ENCODE measurements at regions not wholly inside any gene's neighbourhood (a gene's known extent, or its start where the extent isn't known, plus 50 kb on each side); places are given as distances from the start of the nearest gene placed in this dataset.

DNA sequence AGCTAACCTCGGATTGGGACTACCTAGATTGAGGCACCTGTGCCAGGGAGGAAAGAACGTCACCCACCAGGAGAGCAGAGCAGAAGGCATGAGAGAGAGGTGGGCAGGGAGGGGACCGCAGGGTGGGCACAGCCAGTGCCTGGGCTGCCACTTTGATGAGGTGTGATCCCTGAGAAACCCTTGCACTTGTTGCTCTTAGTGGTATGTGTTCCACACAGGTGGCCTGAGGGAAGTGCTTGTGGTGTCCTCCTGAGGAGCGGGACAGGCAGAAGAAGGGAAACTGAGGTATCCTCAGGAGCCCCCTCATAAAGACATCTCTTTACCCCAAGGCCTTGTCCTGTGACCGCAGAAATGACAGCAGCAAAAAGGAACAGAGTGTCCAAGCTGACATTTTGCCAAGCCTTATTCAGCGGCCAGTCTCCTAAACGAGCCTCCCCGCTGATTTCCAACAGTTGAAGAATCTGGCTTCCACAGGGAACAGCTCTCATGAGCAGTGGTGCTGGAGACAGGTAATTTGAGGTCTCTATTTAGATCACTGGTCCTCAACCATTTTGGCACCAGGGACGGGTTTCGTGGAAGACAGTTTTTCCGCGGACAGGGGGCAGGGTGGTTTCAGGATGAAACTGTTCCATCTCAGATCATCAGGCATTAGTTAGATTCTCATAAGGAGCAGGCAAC is 82.4 kb downstream of the FOXD1 start:
- FAIRE-seq = no peak
- no peak for TF ChIP-seq POLR2AphosphoS5 (IDR thresholded peaks at IDR 0.05; ENCODE audit: low read depth, low read length)
- no peak for DNase-seq (ENCODE audit: insufficient read length, low spot score)

DNA sequence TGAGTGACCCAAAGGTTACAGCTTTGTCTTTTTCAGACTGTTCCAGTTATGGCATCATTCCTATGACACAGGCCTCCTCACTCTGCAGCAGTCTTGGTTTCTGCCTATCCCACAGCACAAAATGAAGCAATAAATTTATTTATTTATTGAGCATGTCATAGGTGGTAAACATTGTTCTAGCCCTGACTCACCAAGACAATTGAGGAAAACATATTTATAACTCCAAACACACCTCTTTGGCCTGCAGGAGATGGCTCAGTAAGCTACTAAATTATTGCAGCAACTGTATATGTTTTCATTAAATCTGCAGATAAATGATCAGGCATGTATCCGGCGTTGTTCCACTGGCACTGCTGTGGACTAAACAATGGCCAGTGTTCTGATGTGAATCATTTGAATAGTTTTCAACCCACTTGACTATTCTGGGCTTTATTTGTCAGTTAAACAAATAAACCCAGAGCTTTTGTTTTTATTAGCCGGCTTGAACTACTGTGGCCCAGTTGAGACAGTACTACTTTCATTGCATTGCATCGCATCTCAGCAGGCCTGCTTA is 83.2 kb downstream of the FOXD1 start:
- FAIRE-seq (no peak), DNase-seq (ENCODE audit: insufficient read length, low spot score) (no peak)
- TF ChIP-seq POLR2AphosphoS5 (IDR thresholded peaks at IDR 0.05; ENCODE audit: low read depth, low read length) (no peak), TAF1 (IDR thresholded peaks at IDR 0.05; ENCODE audit: low read depth, low read length) (no peak), POLR2A (IDR thresholded peaks at IDR 0.05; ENCODE audit: low read depth, low read length) (no peak), SPI1 (IDR thresholded peaks at IDR 0.05; ENCODE audit: low read depth, low read length) (no peak), POU2F2 (IDR thresholded peaks at IDR 0.05; ENCODE audit: low read depth, low read length) (no peak), PAX5 (IDR thresholded peaks at IDR 0.05; ENCODE audit: insufficient read depth, low read length, severe bottlenecking) (no peak)

DNA sequence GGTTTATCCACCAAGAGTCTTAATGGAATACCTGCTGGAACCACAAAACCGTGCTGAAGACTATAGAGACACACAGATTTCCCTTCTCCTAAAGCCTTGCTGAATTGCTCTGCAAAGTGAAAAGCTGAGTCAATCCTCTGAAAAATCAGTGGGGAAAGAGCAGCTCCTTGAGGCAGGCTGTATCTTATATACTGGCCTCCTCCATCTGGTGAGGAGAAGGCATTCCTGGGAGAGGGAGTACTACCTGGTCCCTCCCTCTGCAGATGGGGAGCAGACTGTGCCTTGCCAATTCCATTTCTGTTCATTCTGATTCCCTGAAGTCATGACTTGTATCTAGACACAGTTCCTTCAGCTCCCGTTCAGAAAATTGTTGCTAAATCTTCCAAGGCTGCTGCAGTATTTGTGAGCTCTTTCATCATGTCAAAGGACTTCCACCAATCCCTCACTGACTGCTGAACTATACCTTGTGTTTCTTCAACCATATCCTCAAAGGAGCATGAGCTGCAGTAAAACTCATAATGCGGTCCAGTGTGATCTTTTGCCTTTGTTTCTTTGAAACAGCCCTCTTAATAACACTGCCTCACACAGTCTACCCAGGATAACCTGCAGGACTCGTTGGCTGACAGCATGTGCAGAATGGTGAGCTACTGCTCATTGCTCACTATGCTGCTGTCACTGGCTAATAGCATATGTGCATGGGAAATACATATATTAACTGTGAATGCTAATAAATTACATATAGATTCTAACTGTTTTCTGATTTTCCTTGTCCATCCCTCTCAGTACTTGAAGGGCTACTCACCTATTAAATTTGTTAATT is 84.5 kb downstream of the FOXD1 start:
- TF ChIP-seq POLR2A (IDR thresholded peaks at IDR 0.05; ENCODE audit: low read depth, low read length) (no peak), SPI1 (IDR thresholded peaks at IDR 0.05; ENCODE audit: low read depth, low read length) (no peak), TAF1 (IDR thresholded peaks at IDR 0.05; ENCODE audit: low read depth, low read length) (no peak), POU2F2 (IDR thresholded peaks at IDR 0.05; ENCODE audit: low read depth, low read length) (no peak), POLR2AphosphoS5 (IDR thresholded peaks at IDR 0.05; ENCODE audit: low read depth, low read length) (no peak), PAX5 (IDR thresholded peaks at IDR 0.05; ENCODE audit: insufficient read depth, low read length, severe bottlenecking) (no peak)
- FAIRE-seq = no peak
- DNase-seq (ENCODE audit: insufficient read length, low spot score) = no peak

DNA sequence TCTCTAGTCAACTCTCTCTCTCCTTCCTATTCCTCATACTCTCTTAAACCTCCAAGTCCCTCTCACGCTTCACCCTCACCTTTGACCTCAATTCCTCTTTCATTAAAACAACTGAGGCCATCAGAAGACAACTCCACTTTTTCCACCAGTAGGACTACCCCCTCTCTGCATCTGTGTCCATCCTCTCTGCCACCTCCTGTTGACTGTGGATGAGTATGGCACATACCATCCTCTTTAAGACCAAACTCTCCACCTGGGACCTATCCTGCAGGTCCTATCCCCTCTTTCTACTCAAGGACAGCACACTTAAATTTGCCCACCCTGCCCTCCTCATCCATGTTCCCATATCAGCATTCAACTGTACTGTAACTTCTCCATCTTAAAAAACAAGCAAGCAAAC is 89.2 kb downstream of the FOXD1 start:
- no peak for DNase-seq (ENCODE audit: insufficient read length, low spot score)
- FAIRE-seq = no peak
- TF ChIP-seq POLR2A (IDR thresholded peaks at IDR 0.05; ENCODE audit: low read depth, low read length) = no peak
- no peak for TF ChIP-seq POU2F2 (IDR thresholded peaks at IDR 0.05; ENCODE audit: low read depth, low read length)
- no peak for TF ChIP-seq PAX5 (IDR thresholded peaks at IDR 0.05; ENCODE audit: insufficient read depth, low read length, severe bottlenecking)
- no peak for TF ChIP-seq TAF1 (IDR thresholded peaks at IDR 0.05; ENCODE audit: low read depth, low read length)
- no peak for TF ChIP-seq POLR2AphosphoS5 (IDR thresholded peaks at IDR 0.05; ENCODE audit: low read depth, low read length)
- TF ChIP-seq SPI1 (IDR thresholded peaks at IDR 0.05; ENCODE audit: low read depth, low read length) = no peak

DNA sequence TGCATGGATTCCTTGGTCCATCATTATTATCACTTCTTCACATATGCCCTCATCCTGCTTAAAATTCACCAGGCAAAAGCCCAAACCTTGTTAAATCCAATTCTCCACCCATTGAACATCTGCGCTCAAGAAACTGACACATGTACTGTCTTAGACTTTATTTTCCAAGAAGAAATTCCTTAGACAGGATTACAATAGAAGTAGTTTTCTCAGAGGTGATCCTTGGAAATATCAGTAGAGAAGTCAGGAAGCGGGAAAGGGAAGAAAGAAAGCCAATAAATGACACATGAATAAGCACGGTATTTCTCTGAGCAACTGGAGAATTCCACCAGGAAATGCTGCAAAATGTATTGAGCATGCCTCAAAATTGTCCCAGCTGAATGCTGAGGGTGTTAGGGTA is 90.2 kb downstream of the FOXD1 start:
- DNase-seq (ENCODE audit: insufficient read length, low spot score) (no peak), FAIRE-seq (no peak)
- TF ChIP-seq POLR2AphosphoS5 (IDR thresholded peaks at IDR 0.05; ENCODE audit: low read depth, low read length) (no peak), POU2F2 (IDR thresholded peaks at IDR 0.05; ENCODE audit: low read depth, low read length) (no peak), POLR2A (IDR thresholded peaks at IDR 0.05; ENCODE audit: low read depth, low read length) (no peak), PAX5 (IDR thresholded peaks at IDR 0.05; ENCODE audit: insufficient read depth, low read length, severe bottlenecking) (no peak), TAF1 (IDR thresholded peaks at IDR 0.05; ENCODE audit: low read depth, low read length) (no peak), SPI1 (IDR thresholded peaks at IDR 0.05; ENCODE audit: low read depth, low read length) (no peak)

DNA sequence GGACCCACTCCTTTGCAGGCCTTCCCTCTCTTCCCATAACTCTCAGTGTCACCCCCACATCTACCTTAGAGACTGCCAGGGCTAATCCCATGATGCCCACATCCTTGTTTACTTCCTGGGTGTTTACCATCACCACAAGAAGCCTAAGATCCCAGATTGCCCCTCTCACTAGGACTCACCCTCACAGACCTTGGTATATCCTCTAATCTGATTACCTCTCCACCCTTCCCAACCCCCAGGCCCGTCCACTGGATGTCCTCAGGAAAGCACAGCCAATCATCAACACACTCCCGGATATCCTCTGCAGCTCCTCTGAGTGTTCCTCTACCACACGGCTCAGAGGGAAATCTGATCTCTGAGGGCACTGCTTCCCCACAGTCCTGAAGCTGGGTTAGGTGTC is 91.0 kb downstream of the FOXD1 start:
- FAIRE-seq = no peak
- no peak for TF ChIP-seq PAX5 (IDR thresholded peaks at IDR 0.05; ENCODE audit: insufficient read depth, low read length, severe bottlenecking)
- no peak for TF ChIP-seq POLR2A (IDR thresholded peaks at IDR 0.05; ENCODE audit: low read depth, low read length)
- TF ChIP-seq POU2F2 (IDR thresholded peaks at IDR 0.05; ENCODE audit: low read depth, low read length) = no peak
- no peak for TF ChIP-seq TAF1 (IDR thresholded peaks at IDR 0.05; ENCODE audit: low read depth, low read length)
- no peak for TF ChIP-seq SPI1 (IDR thresholded peaks at IDR 0.05; ENCODE audit: low read depth, low read length)
- TF ChIP-seq POLR2AphosphoS5 (IDR thresholded peaks at IDR 0.05; ENCODE audit: low read depth, low read length) = no peak
- no peak for DNase-seq (ENCODE audit: insufficient read length, low spot score)

DNA sequence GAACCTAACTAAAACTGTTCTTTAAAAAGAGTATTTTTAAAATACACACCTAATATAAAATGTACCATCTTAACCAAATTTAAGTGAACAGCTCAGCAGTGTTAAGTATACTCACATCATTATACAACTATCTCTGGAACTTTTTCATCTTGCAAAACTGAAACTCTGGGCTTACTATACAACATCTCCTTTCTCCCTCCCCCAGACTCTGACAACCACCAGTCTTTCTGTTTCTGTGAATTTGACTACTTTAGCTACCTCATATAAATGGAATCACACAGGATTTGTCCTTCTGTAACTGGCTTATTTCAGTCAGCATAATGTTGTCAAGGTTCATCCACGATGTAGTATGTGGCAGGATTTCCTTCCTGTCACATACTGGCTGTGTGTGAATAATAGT is 93.5 kb downstream of the FOXD1 start:
- TF ChIP-seq POU2F2 (IDR thresholded peaks at IDR 0.05; ENCODE audit: low read depth, low read length) (no peak), SPI1 (IDR thresholded peaks at IDR 0.05; ENCODE audit: low read depth, low read length) (no peak), POLR2A (IDR thresholded peaks at IDR 0.05; ENCODE audit: low read depth, low read length) (no peak), TAF1 (IDR thresholded peaks at IDR 0.05; ENCODE audit: low read depth, low read length) (no peak), POLR2AphosphoS5 (IDR thresholded peaks at IDR 0.05; ENCODE audit: low read depth, low read length) (no peak), PAX5 (IDR thresholded peaks at IDR 0.05; ENCODE audit: insufficient read depth, low read length, severe bottlenecking) (no peak)
- FAIRE-seq (no peak), DNase-seq (ENCODE audit: insufficient read length, low spot score) (no peak)

DNA sequence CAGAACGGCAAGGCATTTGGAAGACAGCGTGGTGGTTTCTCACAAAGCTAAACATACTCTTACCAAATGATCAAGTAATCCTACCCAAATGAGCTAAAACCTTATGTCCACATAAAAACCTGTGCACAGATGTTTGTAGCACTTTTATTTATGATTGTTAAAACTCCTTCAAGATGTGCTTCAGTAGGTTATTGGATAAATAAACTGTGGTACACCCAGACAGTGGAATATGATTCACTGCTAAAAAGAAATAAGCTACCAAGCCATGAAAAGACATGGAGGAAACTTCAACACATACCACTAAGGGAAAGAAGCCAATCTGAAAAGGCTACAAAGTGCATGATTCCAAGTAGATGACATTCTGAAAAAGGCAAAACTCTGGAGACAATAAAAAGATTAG is 94.2 kb downstream of the FOXD1 start:
- no peak for DNase-seq (ENCODE audit: insufficient read length, low spot score)
- no peak for TF ChIP-seq TAF1 (IDR thresholded peaks at IDR 0.05; ENCODE audit: low read depth, low read length)
- TF ChIP-seq POLR2A (IDR thresholded peaks at IDR 0.05; ENCODE audit: low read depth, low read length) = no peak
- no peak for TF ChIP-seq POLR2AphosphoS5 (IDR thresholded peaks at IDR 0.05; ENCODE audit: low read depth, low read length)
- TF ChIP-seq SPI1 (IDR thresholded peaks at IDR 0.05; ENCODE audit: low read depth, low read length) = no peak
- no peak for TF ChIP-seq POU2F2 (IDR thresholded peaks at IDR 0.05; ENCODE audit: low read depth, low read length)
- no peak for TF ChIP-seq PAX5 (IDR thresholded peaks at IDR 0.05; ENCODE audit: insufficient read depth, low read length, severe bottlenecking)
- no peak for FAIRE-seq

DNA sequence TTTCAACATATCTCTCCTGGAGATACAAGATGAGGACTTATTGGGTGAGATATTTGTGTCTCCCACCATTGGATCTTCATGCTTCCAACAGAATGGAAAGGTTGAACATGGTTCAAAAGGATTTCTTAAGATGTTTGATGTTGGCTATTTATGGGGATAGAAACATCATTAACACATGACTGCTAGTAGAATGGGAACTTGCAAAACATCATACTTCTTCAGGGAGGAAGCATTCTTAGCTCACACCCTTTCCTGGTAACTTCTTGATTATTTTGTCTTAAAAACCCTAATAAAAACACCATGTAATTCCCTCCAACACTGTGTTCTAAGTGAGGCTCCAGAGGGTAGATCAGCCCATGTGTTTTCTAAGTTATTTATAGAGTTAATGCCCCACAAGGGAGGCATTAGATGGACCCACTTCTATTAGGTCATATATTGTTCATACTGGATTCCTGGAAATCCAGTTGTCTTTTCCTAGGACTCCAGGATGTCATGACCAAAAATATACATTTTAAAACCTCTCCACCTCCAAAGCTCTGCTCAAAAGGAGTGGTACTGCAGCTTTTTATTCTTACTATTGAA is 95.8 kb downstream of the FOXD1 start:
- FAIRE-seq (no peak), DNase-seq (ENCODE audit: insufficient read length, low spot score) (no peak)
- no peak for TF ChIP-seq POLR2AphosphoS5 (IDR thresholded peaks at IDR 0.05; ENCODE audit: low read depth, low read length)
- no peak for TF ChIP-seq PAX5 (IDR thresholded peaks at IDR 0.05; ENCODE audit: insufficient read depth, low read length, severe bottlenecking)
- TF ChIP-seq SPI1 (IDR thresholded peaks at IDR 0.05; ENCODE audit: low read depth, low read length) = no peak
- no peak for TF ChIP-seq POU2F2 (IDR thresholded peaks at IDR 0.05; ENCODE audit: low read depth, low read length)
- no peak for TF ChIP-seq POLR2A (IDR thresholded peaks at IDR 0.05; ENCODE audit: low read depth, low read length)
- TF ChIP-seq TAF1 (IDR thresholded peaks at IDR 0.05; ENCODE audit: low read depth, low read length) = no peak

Data from GM12891 (cell line).